ENCODE measurements at regions not wholly inside any gene's neighbourhood (a gene's known extent, or its start where the extent isn't known, plus 50 kb on each side); places are given as distances from the start of the nearest gene placed in this dataset.

GRCh38 chr15:29364426-29365078 is 94.9 kb upstream of the NSMCE3 start:
- Mint-ChIP-seq H3K4me1 (peaks cover 4% of the 10 kb centered on the region in 2 experiments; a peak in 2 of 4 replicates), H3K4me3 (no peak overlapping the region; a peak in 1 of 5 replicates)
- no peaks in the 10 kb centered on the region for H3K23me2 ChIP-seq (ENCODE audit: insufficient read length, low read depth, low read length, poor library complexity, severe bottlenecking)

More at GRCh38 chr15:29364426-29365078, 94.9 kb upstream of the NSMCE3 start:
- Histone ChIP-seq H3K18ac (ENCODE audit: insufficient read length, low read depth, low read length) (no peak overlapping the region), H3K27ac (ENCODE audit: insufficient read length, low read depth, low read length) (no peak overlapping the region), H3T11ph (ENCODE audit: low read length) (no peak overlapping the region), H2BK12ac (ENCODE audit: insufficient read length, low read depth, low read length) (no peak overlapping the region), H4K20me1 (ENCODE audit: control insufficient read depth, insufficient read depth, insufficient read length) (no peaks in the 10 kb centered on the region), H3K4me1 (ENCODE audit: insufficient read depth, low read length) (peaks cover 3% of the 10 kb centered on the region; the same call in 1 of the 2 replicates), H2BK20ac (ENCODE audit: low read depth, low read length, poor library complexity, severe bottlenecking) (no peak overlapping the region), H3K23ac (ENCODE audit: insufficient read length, low read depth, low read length) (no peak overlapping the region), H4K8ac (replicated peaks; ENCODE audit: insufficient read length, low read depth, low read length) (no peak overlapping the region), H3K14ac (ENCODE audit: insufficient read depth, low read length) (no peak overlapping the region), H2BK15ac (ENCODE audit: low read depth, low read length) (no peak overlapping the region), H3K27me3 (ENCODE audit: insufficient read depth, low read length) (no peaks in the 10 kb centered on the region), H3K56ac (ENCODE audit: insufficient read length, low read depth, low read length) (no peak overlapping the region), H3K9me3 (ENCODE audit: control insufficient read depth, low read depth, low read length) (peaks cover 10% of the 10 kb centered on the region), H2AK5ac (ENCODE audit: insufficient read length, low read length) (no peak overlapping the region), H3K9ac (ENCODE audit: extremely low read depth, insufficient read length, low read length) (no peak overlapping the region), H3K4ac (ENCODE audit: low read depth, low read length) (no peak overlapping the region), H3K79me2 (ENCODE audit: insufficient read depth, low read length) (no peaks in the 10 kb centered on the region), H2AFZ (ENCODE audit: low read length) (no peak overlapping the region), H4K91ac (ENCODE audit: insufficient read length, low read depth, low read length) (no peak overlapping the region), H3K4me2 (ENCODE audit: insufficient read depth, insufficient read length, low read length) (no peak overlapping the region), H2BK120ac (ENCODE audit: low read depth, low read length, poor library complexity, severe bottlenecking) (no peak overlapping the region), H4K5ac (ENCODE audit: insufficient read length, low read depth, low read length) (no peak overlapping the region), H3K79me1 (ENCODE audit: insufficient read depth, low read depth, low read length, poor library complexity, severe bottlenecking) (no peaks in the 10 kb centered on the region), H2BK5ac (ENCODE audit: insufficient read length, low read length) (no peak overlapping the region)
- WGBS (ENCODE audit: extremely low coverage, insufficient read length, low lambda C conversion rate) = no CpG with 5 or more reads among the region's 8 CpGs
- Mint-ChIP-seq H3K27ac (no peak overlapping the region), H3K36me3 (ENCODE audit: insufficient read depth in 1 of 3, low read depth in 3 of 3) (peaks cover 8 to 14% (median 10%) of the 10 kb centered on the region in 3 experiments), H3K27me3 (ENCODE audit: low read depth) (no peaks in the 10 kb centered on the region), H3K9me3 (peaks cover 13 to 14% of the 10 kb centered on the region in 2 experiments)
- DNase-seq = peak; percentile 44
- TF ChIP-seq CTCF (conservative IDR thresholded peaks at IDR 0.05) = peak; percentile 63

Data from H9 (cell line).